PC-3 (cell line): ENCODE measurements at regions not wholly inside any gene's neighbourhood (a gene's known extent, or its start where the extent isn't known, plus 50 kb on each side); places are given as distances from the start of the nearest gene placed in this dataset.

Experiments used
- EZH2 ChIP-seq: fragments of 300-600 bp; sonication (generic); IDR thresholded peaks from one replicate; pipeline ENCODE4 v1.6.1; 2017; ENCODE audit warnings: antibody characterized with exemption, mild to moderate bottlenecking, low read length; ENCODE audit not compliant: unreplicated experiment
- TF ChIP-seq, protein P1 (sequence below): fragments of 300-600 bp; sonication (generic); conservative IDR thresholded peaks from 2 replicates; pipeline ENCODE4 v1.5.1; 2017; ENCODE audit warnings: antibody characterized with exemption, low read depth, mild to moderate bottlenecking, low read length

DNA sequence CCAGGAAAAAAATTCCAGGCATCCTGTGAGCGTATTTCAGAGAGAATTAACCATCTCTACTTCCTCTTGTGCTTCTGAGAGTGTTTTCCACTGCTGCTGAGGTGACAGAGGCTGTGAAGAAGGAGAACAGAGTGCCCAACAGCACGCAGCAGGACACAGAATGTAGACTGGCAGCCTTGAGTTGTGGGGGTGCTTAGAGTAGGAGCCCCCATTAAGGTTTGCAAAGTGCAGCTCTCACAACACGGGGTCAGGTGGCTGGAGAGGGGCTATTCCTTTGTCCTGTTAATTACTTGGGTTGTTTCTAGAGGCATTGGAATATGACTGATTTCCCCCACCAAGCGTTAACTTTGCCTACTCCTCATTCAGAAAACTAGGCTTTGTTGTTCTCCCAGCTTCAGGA is 370.6 kb downstream of the TSHZ3 start:
- no peak for TF ChIP-seq EZH2
- TF ChIP-seq, protein P1, sequence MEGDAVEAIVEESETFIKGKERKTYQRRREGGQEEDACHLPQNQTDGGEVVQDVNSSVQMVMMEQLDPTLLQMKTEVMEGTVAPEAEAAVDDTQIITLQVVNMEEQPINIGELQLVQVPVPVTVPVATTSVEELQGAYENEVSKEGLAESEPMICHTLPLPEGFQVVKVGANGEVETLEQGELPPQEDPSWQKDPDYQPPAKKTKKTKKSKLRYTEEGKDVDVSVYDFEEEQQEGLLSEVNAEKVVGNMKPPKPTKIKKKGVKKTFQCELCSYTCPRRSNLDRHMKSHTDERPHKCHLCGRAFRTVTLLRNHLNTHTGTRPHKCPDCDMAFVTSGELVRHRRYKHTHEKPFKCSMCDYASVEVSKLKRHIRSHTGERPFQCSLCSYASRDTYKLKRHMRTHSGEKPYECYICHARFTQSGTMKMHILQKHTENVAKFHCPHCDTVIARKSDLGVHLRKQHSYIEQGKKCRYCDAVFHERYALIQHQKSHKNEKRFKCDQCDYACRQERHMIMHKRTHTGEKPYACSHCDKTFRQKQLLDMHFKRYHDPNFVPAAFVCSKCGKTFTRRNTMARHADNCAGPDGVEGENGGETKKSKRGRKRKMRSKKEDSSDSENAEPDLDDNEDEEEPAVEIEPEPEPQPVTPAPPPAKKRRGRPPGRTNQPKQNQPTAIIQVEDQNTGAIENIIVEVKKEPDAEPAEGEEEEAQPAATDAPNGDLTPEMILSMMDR = no peak
